H9 (cell line): ENCODE measurements at regions not wholly inside any gene's neighbourhood (a gene's known extent, or its start where the extent isn't known, plus 50 kb on each side); places are given as distances from the start of the nearest gene placed in this dataset.

ENCODE experiments used
- DNase-seq: peaks from one replicate; pipeline ENCODE4 v3.0.0-alpha.2; 2017
- H2AFZ ChIP-seq: one replicate; pipeline ENCODE4 v1.6.1; 2013; ENCODE audit warnings: mild to moderate bottlenecking, low read length, control low read depth, moderate library complexity
- H2AK5ac ChIP-seq: 2 replicates; pipeline ENCODE4 v1.6.1; 2013; ENCODE audit warnings: low read length, control low read depth, mixed read lengths; ENCODE audit not compliant: insufficient read length
- H2BK120ac ChIP-seq: one replicate; pipeline ENCODE4 v1.6.1; 2013; ENCODE audit warnings: low read depth, mild to moderate bottlenecking, low read length, control low read depth, inconsistent platforms; ENCODE audit not compliant: poor library complexity, severe bottlenecking
- H2BK12ac ChIP-seq: 2 replicates; pipeline ENCODE4 v1.6.1; 2013; ENCODE audit warnings: low read length, control low read depth, mixed read lengths, low read depth; ENCODE audit not compliant: insufficient read length
- H2BK15ac ChIP-seq: 2 replicates; pipeline ENCODE4 v1.6.1; 2013; ENCODE audit warnings: low read depth, low read length, control low read depth
- H2BK20ac ChIP-seq: one replicate; pipeline ENCODE4 v1.6.1; 2013; ENCODE audit warnings: low read depth, mild to moderate bottlenecking, low read length, control low read depth, inconsistent platforms; ENCODE audit not compliant: poor library complexity, severe bottlenecking
- H2BK5ac ChIP-seq: 2 replicates; pipeline ENCODE4 v1.6.1; 2013; ENCODE audit warnings: low read length, control low read depth, mixed read lengths; ENCODE audit not compliant: insufficient read length
- H3K14ac ChIP-seq: 2 replicates; pipeline ENCODE4 v1.6.1; 2013; ENCODE audit warnings: low read length, control low read depth; ENCODE audit not compliant: insufficient read depth
- H3K18ac ChIP-seq: 2 replicates; pipeline ENCODE4 v1.6.1; 2013; ENCODE audit warnings: low read depth, mild to moderate bottlenecking, mixed read lengths, low read length, control low read depth; ENCODE audit not compliant: insufficient read length
- H3K23ac ChIP-seq: 2 replicates; pipeline ENCODE4 v1.6.1; 2013; ENCODE audit warnings: low read length, control low read depth, mixed read lengths, low read depth; ENCODE audit not compliant: insufficient read length
- H3K23me2 ChIP-seq: 2 replicates; pipeline ENCODE4 v1.6.1; 2013; ENCODE audit warnings: low read depth, mild to moderate bottlenecking, mixed read lengths, low read length, control low read depth; ENCODE audit not compliant: insufficient read length, poor library complexity, severe bottlenecking
- H3K27ac ChIP-seq: 2 replicates; pipeline ENCODE4 v1.5.1; 2013; ENCODE audit warnings: low read length, control low read depth, mixed read lengths, low read depth; ENCODE audit not compliant: insufficient read length
- H3K27me3 ChIP-seq: 2 replicates; pipeline ENCODE4 v1.6.1; 2013; ENCODE audit warnings: low read length, control low read depth, inconsistent platforms; ENCODE audit not compliant: insufficient read depth
- H3K4ac ChIP-seq: 2 replicates; pipeline ENCODE4 v1.6.1; 2013; ENCODE audit warnings: low read depth, mild to moderate bottlenecking, control low read depth, inconsistent platforms, low read length, moderate library complexity
- H3K4me1 ChIP-seq: 2 replicates; pipeline ENCODE4 v1.6.1; 2013; ENCODE audit warnings: low read length, control low read depth, inconsistent platforms; ENCODE audit not compliant: insufficient read depth
- H3K4me2 ChIP-seq: 2 replicates; pipeline ENCODE4 v1.6.1; 2013; ENCODE audit warnings: low read length, control low read depth, mixed read lengths; ENCODE audit not compliant: insufficient read length, insufficient read depth
- H3K56ac ChIP-seq: 2 replicates; pipeline ENCODE4 v1.6.1; 2013; ENCODE audit warnings: low read depth, mild to moderate bottlenecking, mixed read lengths, low read length, control low read depth; ENCODE audit not compliant: insufficient read length
- H3K79me1 ChIP-seq: 2 replicates; pipeline ENCODE4 v1.6.1; 2013; ENCODE audit warnings: low read depth, mild to moderate bottlenecking, moderate library complexity, low read length, control low read depth, inconsistent platforms; ENCODE audit not compliant: insufficient read depth, poor library complexity, severe bottlenecking
- H3K79me2 ChIP-seq: 2 replicates; pipeline ENCODE4 v1.6.1; 2013; ENCODE audit warnings: low read length, control low read depth, inconsistent platforms; ENCODE audit not compliant: insufficient read depth
- H3K9ac ChIP-seq: 2 replicates; pipeline ENCODE4 v1.6.1; 2013; ENCODE audit warnings: low read length, control low read depth, mixed read lengths; ENCODE audit not compliant: insufficient read length; ENCODE audit errors: extremely low read depth
- H3K9me3 ChIP-seq: one replicate; pipeline ENCODE4 v1.6.1; 2013; ENCODE audit warnings: low read depth, low read length, inconsistent platforms; ENCODE audit not compliant: control insufficient read depth
- H3T11ph ChIP-seq: one replicate; pipeline ENCODE4 v1.6.1; 2013; ENCODE audit warnings: mild to moderate bottlenecking, low read length, control low read depth, inconsistent platforms
- H4K20me1 ChIP-seq: one replicate; pipeline ENCODE4 v1.6.1; 2013; ENCODE audit not compliant: control insufficient read depth, insufficient read length, insufficient read depth
- H4K5ac ChIP-seq: 2 replicates; pipeline ENCODE4 v1.6.1; 2013; ENCODE audit warnings: low read depth, mild to moderate bottlenecking, mixed read lengths, low read length, control low read depth; ENCODE audit not compliant: insufficient read length
- H4K8ac ChIP-seq: replicated peaks from 2 replicates; pipeline ENCODE4 v1.6.1; 2013; ENCODE audit warnings: low read length, control low read depth, mixed read lengths, low read depth; ENCODE audit not compliant: insufficient read length
- H4K91ac ChIP-seq: 2 replicates; pipeline ENCODE4 v1.6.1; 2013; ENCODE audit warnings: low read depth, mild to moderate bottlenecking, moderate library complexity, mixed read lengths, low read length, control low read depth; ENCODE audit not compliant: insufficient read length
- H3K27ac Mint-ChIP-seq, 3 experiments: 2 replicates in 2 of 3; 3 replicates in 1 of 3; pipeline ENCODE4 v1.8.0; 2020 to 2021; ENCODE audit warnings: mixed read lengths in 3 of 3, mild to moderate bottlenecking in 1 of 3, moderate library complexity in 1 of 3
- H3K27me3 Mint-ChIP-seq: 2 replicates; pipeline ENCODE4 v1.8.0; 2021; ENCODE audit warnings: low read depth, mild to moderate bottlenecking, moderate library complexity, mixed read lengths
- H3K36me3 Mint-ChIP-seq, 3 experiments: 2 replicates in 2 of 3; 3 replicates in 1 of 3; pipeline ENCODE4 v1.8.0; 2020 to 2021; ENCODE audit warnings: low read depth in 3 of 3, mixed read lengths in 3 of 3; ENCODE audit not compliant: insufficient read depth in 1 of 3
- H3K4me1 Mint-ChIP-seq, 2 experiments: 2 replicates each; pipeline ENCODE4 v1.8.0; 2020; ENCODE audit warnings: mixed read lengths in 2 of 2
- H3K4me3 Mint-ChIP-seq, 2 experiments: 2 replicates in 1 of 2; 3 replicates in 1 of 2; pipeline ENCODE4 v1.8.0; 2020 to 2021; ENCODE audit warnings: mild to moderate bottlenecking in 2 of 2, mixed read lengths in 2 of 2, moderate library complexity in 1 of 2
- H3K9me3 Mint-ChIP-seq, 2 experiments: 2 replicates in 1 of 2; 3 replicates in 1 of 2; pipeline ENCODE4 v1.8.0; 2020; ENCODE audit warnings: mild to moderate bottlenecking in 2 of 2, mixed read lengths in 2 of 2, moderate library complexity in 1 of 2
- WGBS: extraction: QIAGEN DNeasy Blood & Tissue Kit; methylation state at CpG from one replicate; pipeline ENCODE4 v1.1.7; 2013; ENCODE audit warnings: missing lambda C conversion rate, low lambda C conversion rate, mixed read lengths; ENCODE audit not compliant: insufficient read length; ENCODE audit errors: extremely low coverage; 5-methylcytosine and 5-hydroxymethylcytosine counted together
- TF ChIP-seq, protein P1 (sequence below): fragments of 200-600 bp; sonication (generic); conservative IDR thresholded peaks from 3 replicates; pipeline ENCODE4 v1.8.0; 2021; ENCODE audit warnings: antibody characterized with exemption, mild to moderate bottlenecking

DNA sequence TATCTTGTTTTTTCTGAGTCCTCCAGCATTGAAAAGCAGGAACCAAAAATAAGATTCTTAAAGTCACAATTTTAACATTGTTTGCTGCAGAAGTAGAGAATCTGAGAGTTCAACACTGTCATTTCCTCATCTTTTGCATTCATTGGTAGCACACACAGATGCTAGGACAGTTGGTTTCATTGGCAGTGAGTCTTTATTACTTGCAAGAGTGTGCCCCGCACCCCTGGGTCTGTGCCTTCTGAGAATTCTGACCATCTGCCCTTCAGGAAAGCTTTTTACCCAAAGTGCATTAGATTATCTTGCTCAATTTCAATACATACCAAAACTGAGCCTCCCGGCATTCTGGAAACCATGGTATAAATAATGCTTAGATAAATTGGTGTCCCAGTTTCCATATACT lies 247.7 kb upstream of the SLITRK1 start:
- H2BK5ac ChIP-seq: no peak overlapping the region
- no peaks in the 10 kb centered on the region for H3K23me2 ChIP-seq
- H2AK5ac ChIP-seq: no peak overlapping the region
- no peak overlapping the region for H3K14ac ChIP-seq
- no peak overlapping the region for H3K27ac ChIP-seq
- H3K9me3 ChIP-seq: no peaks in the 10 kb centered on the region
- H3K79me1 ChIP-seq: no peaks in the 10 kb centered on the region
- H3K27ac Mint-ChIP-seq: no peak overlapping the region
- DNase-seq: no peak
- H4K8ac ChIP-seq: no peak overlapping the region
- no peak overlapping the region for H3K18ac ChIP-seq
- no peaks in the 10 kb centered on the region for H3K27me3 ChIP-seq
- peaks cover 0 to 3% of the 10 kb centered on the region in 2 experiments; a peak in 1 of 5 replicates for H3K9me3 Mint-ChIP-seq
- H3K36me3 Mint-ChIP-seq: no peaks in the 10 kb centered on the region
- TF ChIP-seq, protein P1, sequence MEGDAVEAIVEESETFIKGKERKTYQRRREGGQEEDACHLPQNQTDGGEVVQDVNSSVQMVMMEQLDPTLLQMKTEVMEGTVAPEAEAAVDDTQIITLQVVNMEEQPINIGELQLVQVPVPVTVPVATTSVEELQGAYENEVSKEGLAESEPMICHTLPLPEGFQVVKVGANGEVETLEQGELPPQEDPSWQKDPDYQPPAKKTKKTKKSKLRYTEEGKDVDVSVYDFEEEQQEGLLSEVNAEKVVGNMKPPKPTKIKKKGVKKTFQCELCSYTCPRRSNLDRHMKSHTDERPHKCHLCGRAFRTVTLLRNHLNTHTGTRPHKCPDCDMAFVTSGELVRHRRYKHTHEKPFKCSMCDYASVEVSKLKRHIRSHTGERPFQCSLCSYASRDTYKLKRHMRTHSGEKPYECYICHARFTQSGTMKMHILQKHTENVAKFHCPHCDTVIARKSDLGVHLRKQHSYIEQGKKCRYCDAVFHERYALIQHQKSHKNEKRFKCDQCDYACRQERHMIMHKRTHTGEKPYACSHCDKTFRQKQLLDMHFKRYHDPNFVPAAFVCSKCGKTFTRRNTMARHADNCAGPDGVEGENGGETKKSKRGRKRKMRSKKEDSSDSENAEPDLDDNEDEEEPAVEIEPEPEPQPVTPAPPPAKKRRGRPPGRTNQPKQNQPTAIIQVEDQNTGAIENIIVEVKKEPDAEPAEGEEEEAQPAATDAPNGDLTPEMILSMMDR: no peak
- H3K56ac ChIP-seq: no peak overlapping the region
- H4K5ac ChIP-seq: no peak overlapping the region
- no peak overlapping the region for H3K23ac ChIP-seq
- no peak overlapping the region for H2BK120ac ChIP-seq
- no peaks in the 10 kb centered on the region for H3K79me2 ChIP-seq
- no peak overlapping the region for H3K4me2 ChIP-seq
- no CpG with 5 or more reads among the region's 2 CpGs for whole genome bisulfite sequencing
- H3K4ac ChIP-seq: no peak overlapping the region
- no peak overlapping the region for H3T11ph ChIP-seq
- H3K4me3 Mint-ChIP-seq: no peak overlapping the region
- no peak overlapping the region for H3K9ac ChIP-seq
- no peaks in the 10 kb centered on the region for H3K4me1 ChIP-seq
- no peak overlapping the region for H4K91ac ChIP-seq
- no peaks in the 10 kb centered on the region for H3K27me3 Mint-ChIP-seq
- H2BK12ac ChIP-seq: no peak overlapping the region
- no peak overlapping the region for H2BK20ac ChIP-seq
- no peak overlapping the region for H2AFZ ChIP-seq
- no peaks in the 10 kb centered on the region for H3K4me1 Mint-ChIP-seq
- no peaks in the 10 kb centered on the region for H4K20me1 ChIP-seq
- H2BK15ac ChIP-seq: no peak overlapping the region
